NCI-H774 (cell line): ENCODE measurements at regions not wholly inside any gene's neighbourhood (a gene's known extent, or its start where the extent isn't known, plus 50 kb on each side); places are given as distances from the start of the nearest gene placed in this dataset.
"Not testable (repeated sequence)": the region's sequence is repeated elsewhere in the genome, so short reads cannot be mapped to it uniquely, and the experiment has no call there.

Experiments
- DNase-seq: peaks from one replicate; lab custom pipeline; 2025; lab: John Stamatoyannopoulos, UW

- DNase-seq: no peak
These were observed 936.7 kb upstream of the NEGR1 start for GRCh38 chr1:73218995-73219546.

- no peak for DNase-seq
These were observed 923.1 kb upstream of the NEGR1 start for GRCh38 chr1:73205294-73205973.

GRCh38 chr1:73197972-73198371, 915.6 kb upstream of the NEGR1 start:
- DNase-seq: no peak

- no peak for DNase-seq
These were observed 912.6 kb upstream of the NEGR1 start for GRCh38 chr1:73194965-73195364.

GRCh38 chr1:73183581-73183980, 901.2 kb upstream of the NEGR1 start:
- not testable (repeated sequence) for DNase-seq

- no peak for DNase-seq
These were observed 898.8 kb upstream of the NEGR1 start for GRCh38 chr1:73181190-73181540.

- DNase-seq: no peak
These were observed 898.3 kb upstream of the NEGR1 start for GRCh38 chr1:73180397-73181189.

- DNase-seq: no peak
These were observed 894.6 kb upstream of the NEGR1 start for GRCh38 chr1:73176902-73177301.

GRCh38 chr1:73167009-73167657, 884.8 kb upstream of the NEGR1 start:
- no peak for DNase-seq

- no peak for DNase-seq
These were observed 880.2 kb upstream of the NEGR1 start for GRCh38 chr1:73162564-73162963.

- no peak for DNase-seq
These were observed 879.1 kb upstream of the NEGR1 start for GRCh38 chr1:73161418-73161817.

GRCh38 chr1:73160759-73161158, 878.4 kb upstream of the NEGR1 start:
- DNase-seq: no peak

- DNase-seq: no peak
These were observed 862.0 kb upstream of the NEGR1 start for GRCh38 chr1:73144311-73144710.

GRCh38 chr1:73136975-73137374, 854.6 kb upstream of the NEGR1 start:
- DNase-seq: no peak

- no peak for DNase-seq
These were observed 824.6 kb upstream of the NEGR1 start for GRCh38 chr1:73106931-73107330.

GRCh38 chr1:73105755-73106154, 823.4 kb upstream of the NEGR1 start:
- DNase-seq: no peak

GRCh38 chr1:73104749-73105148, 822.4 kb upstream of the NEGR1 start:
- DNase-seq: no peak

- no peak for DNase-seq
These were observed 817.9 kb upstream of the NEGR1 start for GRCh38 chr1:73100216-73100615.

- DNase-seq: no peak
These were observed 815.6 kb upstream of the NEGR1 start for GRCh38 chr1:73097917-73098316.

- DNase-seq: no peak
These were observed 814.5 kb upstream of the NEGR1 start for GRCh38 chr1:73096841-73097240.

- DNase-seq: no peak
These were observed 810.0 kb upstream of the NEGR1 start for GRCh38 chr1:73092383-73092782.

- no peak for DNase-seq
These were observed 784.5 kb upstream of the NEGR1 start for GRCh38 chr1:73066866-73067265.
